ENCODE measurements at regions not wholly inside any gene's neighbourhood (a gene's known extent, or its start where the extent isn't known, plus 50 kb on each side); places are given as distances from the start of the nearest gene placed in this dataset.
A peak's percentile ranks its signal among the peaks of the same experiment; 100 is the strongest.

- Mint-ChIP-seq H3K9me3 (peaks cover 41% of the 10 kb centered on the region), H3K27me3 (ENCODE audit: low read depth) (no peaks in the 10 kb centered on the region), H3K36me3 (peaks cover 2% of the 10 kb centered on the region), H3K27ac (no peak overlapping the region), H3K4me3 (no peak overlapping the region), H3K4me1 (no peaks in the 10 kb centered on the region)
- DNase-seq (ENCODE audit: low spot score in 2 of 2, unreplicated experiment in 2 of 2): no peak
- TF ChIP-seq, protein P1, sequence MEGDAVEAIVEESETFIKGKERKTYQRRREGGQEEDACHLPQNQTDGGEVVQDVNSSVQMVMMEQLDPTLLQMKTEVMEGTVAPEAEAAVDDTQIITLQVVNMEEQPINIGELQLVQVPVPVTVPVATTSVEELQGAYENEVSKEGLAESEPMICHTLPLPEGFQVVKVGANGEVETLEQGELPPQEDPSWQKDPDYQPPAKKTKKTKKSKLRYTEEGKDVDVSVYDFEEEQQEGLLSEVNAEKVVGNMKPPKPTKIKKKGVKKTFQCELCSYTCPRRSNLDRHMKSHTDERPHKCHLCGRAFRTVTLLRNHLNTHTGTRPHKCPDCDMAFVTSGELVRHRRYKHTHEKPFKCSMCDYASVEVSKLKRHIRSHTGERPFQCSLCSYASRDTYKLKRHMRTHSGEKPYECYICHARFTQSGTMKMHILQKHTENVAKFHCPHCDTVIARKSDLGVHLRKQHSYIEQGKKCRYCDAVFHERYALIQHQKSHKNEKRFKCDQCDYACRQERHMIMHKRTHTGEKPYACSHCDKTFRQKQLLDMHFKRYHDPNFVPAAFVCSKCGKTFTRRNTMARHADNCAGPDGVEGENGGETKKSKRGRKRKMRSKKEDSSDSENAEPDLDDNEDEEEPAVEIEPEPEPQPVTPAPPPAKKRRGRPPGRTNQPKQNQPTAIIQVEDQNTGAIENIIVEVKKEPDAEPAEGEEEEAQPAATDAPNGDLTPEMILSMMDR (IDR thresholded peaks at IDR 0.05; ENCODE audit: unreplicated experiment): no peak
Observed at GRCh38 chr21:14797543-14797942, 251.4 kb upstream of the SAMSN1 start.

DNA sequence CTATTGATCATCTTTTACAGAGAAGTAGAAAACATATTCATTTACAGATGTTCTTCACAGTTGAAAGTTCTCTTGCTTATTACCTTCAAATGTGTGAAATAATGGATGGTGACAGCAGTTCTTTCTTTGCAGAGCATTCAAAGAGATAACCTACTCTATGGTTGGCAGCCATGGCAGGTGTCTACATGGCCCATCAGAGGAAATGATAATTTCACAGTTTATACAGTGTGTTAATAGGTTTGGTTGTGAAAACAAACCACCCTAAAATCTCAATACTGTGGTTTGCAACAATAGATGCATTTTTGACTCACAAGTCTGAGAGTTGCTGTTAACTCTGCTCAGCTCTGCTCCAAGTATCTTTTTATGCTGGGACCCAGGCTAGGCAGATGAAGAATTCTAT, 241.2 kb upstream of the SAMSN1 start:
- Mint-ChIP-seq H3K27me3 (ENCODE audit: low read depth) (no peaks in the 10 kb centered on the region), H3K9me3 (peaks cover 6% of the 10 kb centered on the region), H3K27ac (no peak overlapping the region), H3K4me3 (no peak overlapping the region), H3K4me1 (no peaks in the 10 kb centered on the region), H3K36me3 (no peaks in the 10 kb centered on the region)
- TF ChIP-seq, protein P1 (IDR thresholded peaks at IDR 0.05; ENCODE audit: unreplicated experiment): no peak
- no peak for DNase-seq (ENCODE audit: low spot score in 2 of 2, unreplicated experiment in 2 of 2)

DNA sequence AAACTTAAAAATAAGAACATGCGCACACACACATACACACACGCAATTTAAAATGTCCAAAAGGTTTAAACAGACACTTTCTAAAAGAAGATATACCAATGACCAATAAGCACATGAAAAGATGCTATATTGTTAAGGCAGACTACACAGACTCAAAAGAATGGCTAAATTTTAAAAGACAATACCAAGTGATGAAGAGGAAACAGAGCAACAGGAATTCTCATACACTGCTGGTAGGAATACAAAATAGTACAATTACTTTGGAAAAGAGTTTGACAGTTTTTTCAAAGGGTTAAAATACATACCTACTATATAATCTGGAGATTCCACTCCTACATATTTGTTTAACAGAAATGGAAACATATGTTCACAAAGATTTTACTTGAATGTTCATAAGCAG, 239.6 kb upstream of the SAMSN1 start:
- peaks cover 16% of the 10 kb centered on the region for H3K9me3 Mint-ChIP-seq
- H3K4me3 Mint-ChIP-seq: no peak overlapping the region

GRCh38 chr21:14773777-14774345, 227.7 kb upstream of the SAMSN1 start:
- Mint-ChIP-seq H3K4me3 (no peak overlapping the region), H3K9me3 (peaks cover 6% of the 10 kb centered on the region), H3K4me1 (peaks cover 5% of the 10 kb centered on the region), H3K27ac (no peak overlapping the region), H3K27me3 (ENCODE audit: low read depth) (no peaks in the 10 kb centered on the region), H3K36me3 (no peaks in the 10 kb centered on the region)
- TF ChIP-seq, protein P1 (IDR thresholded peaks at IDR 0.05; ENCODE audit: unreplicated experiment): peak; percentile 35
- DNase-seq (ENCODE audit: low spot score in 2 of 2, unreplicated experiment in 2 of 2): peak in 1 of 2 experiments; percentile 42

More for the DNA sequence above, 239.6 kb upstream of the SAMSN1 start:
- H3K36me3 Mint-ChIP-seq: peaks cover 3% of the 10 kb centered on the region
- H3K27me3 Mint-ChIP-seq (ENCODE audit: low read depth): no peaks in the 10 kb centered on the region
- DNase-seq (ENCODE audit: low spot score in 2 of 2, unreplicated experiment in 2 of 2): no peak
- H3K27ac Mint-ChIP-seq: no peak overlapping the region
- TF ChIP-seq, protein P1 (IDR thresholded peaks at IDR 0.05; ENCODE audit: unreplicated experiment): no peak
- no peaks in the 10 kb centered on the region for H3K4me1 Mint-ChIP-seq

- Mint-ChIP-seq H3K4me3 (no peak overlapping the region), H3K36me3 (no peaks in the 10 kb centered on the region), H3K4me1 (peaks cover 5% of the 10 kb centered on the region), H3K27ac (no peak overlapping the region), H3K27me3 (ENCODE audit: low read depth) (no peaks in the 10 kb centered on the region), H3K9me3 (no peaks in the 10 kb centered on the region)
- TF ChIP-seq, protein P1 (IDR thresholded peaks at IDR 0.05; ENCODE audit: unreplicated experiment): no peak
- no peak for DNase-seq (ENCODE audit: low spot score in 2 of 2, unreplicated experiment in 2 of 2)
Observed at GRCh38 chr21:14771593-14771992, 225.5 kb upstream of the SAMSN1 start.

DNA sequence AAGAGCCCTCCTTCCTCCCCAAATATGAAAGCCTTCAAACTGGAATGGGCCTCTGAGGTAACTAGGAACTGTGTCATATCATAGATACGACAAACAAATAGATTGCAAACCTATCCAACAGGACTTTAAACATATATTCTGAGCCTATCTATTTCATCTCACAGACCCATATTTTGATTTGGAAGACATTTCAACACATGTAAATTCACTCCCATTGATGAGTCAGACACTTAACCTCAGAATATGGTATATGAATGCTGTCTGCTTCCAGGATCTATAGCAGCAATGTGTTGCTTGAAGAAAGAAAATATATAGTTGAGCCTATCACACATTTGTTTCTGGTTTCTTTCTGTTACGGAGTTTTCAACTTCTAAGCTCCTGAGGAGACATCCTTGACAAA, 221.9 kb upstream of the SAMSN1 start:
- no peaks in the 10 kb centered on the region for H3K36me3 Mint-ChIP-seq
- H3K4me3 Mint-ChIP-seq: no peak overlapping the region
- TF ChIP-seq, protein P1 (IDR thresholded peaks at IDR 0.05; ENCODE audit: unreplicated experiment): no peak
- no peak for DNase-seq (ENCODE audit: low spot score in 2 of 2, unreplicated experiment in 2 of 2)
- no peak overlapping the region for H3K27ac Mint-ChIP-seq
- H3K9me3 Mint-ChIP-seq: no peaks in the 10 kb centered on the region
- no peaks in the 10 kb centered on the region for H3K27me3 Mint-ChIP-seq (ENCODE audit: low read depth)
- H3K4me1 Mint-ChIP-seq: peaks cover 5% of the 10 kb centered on the region

All from mesothelial cell of epicardium (in vitro differentiated cells).